Caki2 (cell line): ENCODE measurements at regions not wholly inside any gene's neighbourhood (a gene's known extent, or its start where the extent isn't known, plus 50 kb on each side); places are given as distances from the start of the nearest gene placed in this dataset.
"Not testable (repeated sequence)": the region's sequence is repeated elsewhere in the genome, so short reads cannot be mapped to it uniquely, and the experiment has no call there.

Experiments used
- DNase-seq: peaks from one replicate; pipeline ENCODE4 v3.0.0-alpha.2; 2015; ENCODE audit warnings: low read depth
- in situ Hi-C: cut with HindIII; loops from 2 replicates; pipeline ENCODE4 v1.10.0; 2016; ENCODE audit warnings: low sequenced_read_pairs, low pct_unique_long_range_greater_than_20kb, mixed read lengths

DNA sequence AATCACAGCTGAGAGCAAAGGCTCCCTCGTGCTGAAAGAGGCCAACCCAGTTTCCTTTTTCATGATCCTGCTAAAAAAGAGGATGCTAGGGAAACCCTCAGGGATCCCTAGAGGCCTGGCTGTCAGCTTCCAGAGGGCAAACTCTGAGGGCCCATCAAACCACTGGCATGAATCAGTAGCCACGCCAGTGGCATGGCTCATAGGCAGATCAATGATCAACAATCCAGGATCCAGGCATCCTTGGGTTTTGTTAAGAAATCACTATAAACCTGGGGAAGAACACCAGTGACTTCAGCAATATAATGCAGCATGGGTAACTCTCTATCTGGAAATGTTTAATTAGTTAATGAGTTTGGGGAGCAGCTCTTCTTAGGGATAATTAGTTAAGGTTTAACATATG is 286.5 kb downstream of the C1D start:
- DNase-seq, result no peak
- in situ Hi-C loops, result no loop called here

- no peak for DNase-seq
- in situ Hi-C loops, result no loop called here
Measured at GRCh38 chr2:67777010-67777409, 285.8 kb downstream of the C1D start.

GRCh38 chr2:67777836-67778429 is 284.9 kb downstream of the C1D start:
- in situ Hi-C loops, result no loop called here
- DNase-seq, result no peak

GRCh38 chr2:67780841-67781240 is 282.0 kb downstream of the C1D start:
- DNase-seq, in situ Hi-C loops: not testable (repeated sequence)

- in situ Hi-C loops, result no loop called here
- DNase-seq, result no peak
Measured at GRCh38 chr2:67782443-67782842, 280.4 kb downstream of the C1D start.

GRCh38 chr2:67783026-67783425 is 279.8 kb downstream of the C1D start:
- no peak for DNase-seq
- in situ Hi-C loops, result no loop called here

- in situ Hi-C loops, result no loop called here
- DNase-seq, result no peak
Measured at GRCh38 chr2:67790622-67791021, 272.2 kb downstream of the C1D start.

DNA sequence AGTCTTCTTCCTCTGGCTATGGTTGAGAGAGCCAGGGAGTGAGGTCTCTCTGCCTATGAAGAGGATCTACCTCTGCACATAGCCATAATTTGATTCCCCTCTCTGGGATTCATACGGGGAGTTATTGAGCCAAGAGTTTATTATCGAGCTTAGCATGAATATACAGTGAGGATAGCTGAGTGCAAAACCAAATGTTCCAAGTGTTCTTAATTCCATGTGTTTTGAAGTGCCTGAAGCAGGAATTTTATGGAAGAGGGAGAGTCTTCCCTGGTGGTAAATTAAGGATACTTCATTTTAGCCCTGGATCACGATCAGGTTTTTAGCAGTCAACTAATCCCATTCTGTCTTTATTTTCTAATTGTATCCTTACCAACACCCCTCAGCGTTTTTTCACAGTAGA is 270.6 kb downstream of the C1D start:
- in situ Hi-C loops, result no loop called here
- no peak for DNase-seq

DNA sequence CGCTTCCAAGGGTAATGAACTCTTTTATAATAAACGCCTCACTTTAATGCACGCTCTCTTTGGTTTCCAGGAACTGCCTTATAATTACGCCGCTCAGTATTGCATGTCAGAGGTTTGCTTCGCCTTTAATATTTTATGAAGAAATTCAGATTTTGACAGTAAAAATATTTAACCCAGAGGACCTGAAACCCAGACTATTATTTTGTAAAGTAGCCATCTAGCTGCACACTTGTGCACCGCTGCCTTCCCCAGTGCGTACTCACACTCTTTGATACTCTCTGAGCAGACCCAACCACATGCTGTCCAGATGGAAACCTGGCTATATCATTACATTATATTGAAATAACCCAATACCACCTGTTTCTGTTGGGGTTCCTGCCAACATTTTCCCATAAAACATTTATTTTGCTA is 270.1 kb downstream of the C1D start:
- DNase-seq, result no peak
- in situ Hi-C loops, result no loop called here

DNA sequence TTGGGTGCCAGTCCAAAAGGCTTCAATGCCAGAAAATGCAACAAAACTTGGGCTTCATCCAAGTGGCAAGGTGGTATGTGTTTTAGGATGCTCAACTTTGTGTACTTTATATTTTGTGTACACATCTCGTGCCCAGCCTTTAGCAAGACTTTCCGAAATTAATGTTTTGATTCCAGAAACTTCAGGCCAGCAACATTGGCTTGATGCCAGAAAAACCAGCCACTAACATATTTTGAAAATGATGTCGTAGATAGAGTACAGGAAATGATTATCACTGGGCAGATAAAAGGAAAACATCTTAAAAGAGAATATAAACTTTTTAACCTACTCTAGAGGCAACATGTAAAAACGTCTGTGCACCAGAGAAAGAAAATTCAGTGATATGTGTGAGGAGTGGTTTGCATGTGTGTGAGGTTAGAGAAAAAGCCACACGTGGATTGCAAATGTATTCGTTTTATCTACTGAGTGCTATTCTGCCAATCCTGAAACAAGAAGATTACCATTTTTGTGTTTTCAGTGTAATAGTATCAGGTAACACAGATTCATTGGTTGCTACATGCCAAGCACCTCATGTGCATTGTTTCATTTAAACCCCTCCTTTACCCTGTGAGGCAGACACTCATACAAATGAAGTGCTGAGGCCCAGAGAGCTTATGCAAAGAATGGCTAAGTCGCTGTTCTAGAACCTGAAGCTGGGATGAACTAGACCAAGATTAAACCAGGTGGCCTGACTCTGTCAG is 264.8 kb downstream of the C1D start:
- in situ Hi-C loops, result no loop called here
- no peak for DNase-seq

GRCh38 chr2:67798541-67799160 is 264.2 kb downstream of the C1D start:
- DNase-seq, result no peak
- in situ Hi-C loops, result no loop called here

DNA sequence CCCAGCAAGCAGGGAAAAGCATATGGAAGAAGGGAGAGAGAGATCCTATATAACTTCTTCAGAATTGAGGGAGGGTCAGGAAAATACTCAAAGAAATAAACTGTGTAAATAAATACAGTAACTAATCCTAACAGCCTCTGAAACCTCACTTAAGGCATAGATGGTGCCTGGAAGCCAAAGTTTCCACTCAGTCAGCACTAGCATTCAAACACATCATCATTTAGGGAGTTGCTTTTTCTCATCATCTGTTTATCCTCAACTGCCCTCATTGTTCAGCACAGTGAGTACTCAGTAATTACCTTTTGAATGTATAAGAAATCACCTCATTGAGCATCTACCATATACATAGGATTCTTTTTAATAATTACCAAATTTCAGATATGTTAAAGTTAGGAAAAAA is 262.9 kb downstream of the C1D start:
- no peak for DNase-seq
- in situ Hi-C loops, result no loop called here

DNA sequence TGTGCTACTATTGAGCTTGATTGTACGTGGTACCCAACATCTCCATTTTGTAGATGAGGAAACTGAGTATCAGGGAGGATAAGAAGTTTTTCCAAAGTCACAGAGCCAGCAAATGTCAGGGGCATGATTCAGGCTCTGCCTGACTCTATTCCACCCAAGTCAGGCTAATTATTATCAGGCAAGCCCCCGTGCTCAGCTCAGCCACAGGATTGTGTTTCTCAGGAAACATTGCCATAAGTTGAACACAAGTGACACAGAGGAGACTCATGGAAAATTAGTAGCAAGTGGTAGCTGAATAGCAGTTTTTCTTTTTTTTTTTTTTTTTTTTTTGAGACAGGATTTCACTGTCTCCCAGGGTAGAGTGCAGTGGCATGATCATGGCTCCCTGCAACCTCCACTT is 260.5 kb downstream of the C1D start:
- in situ Hi-C loops, result no loop called here
- no peak for DNase-seq

GRCh38 chr2:67802824-67803223 is 260.0 kb downstream of the C1D start:
- DNase-seq, result no peak
- in situ Hi-C loops, result no loop called here

DNA sequence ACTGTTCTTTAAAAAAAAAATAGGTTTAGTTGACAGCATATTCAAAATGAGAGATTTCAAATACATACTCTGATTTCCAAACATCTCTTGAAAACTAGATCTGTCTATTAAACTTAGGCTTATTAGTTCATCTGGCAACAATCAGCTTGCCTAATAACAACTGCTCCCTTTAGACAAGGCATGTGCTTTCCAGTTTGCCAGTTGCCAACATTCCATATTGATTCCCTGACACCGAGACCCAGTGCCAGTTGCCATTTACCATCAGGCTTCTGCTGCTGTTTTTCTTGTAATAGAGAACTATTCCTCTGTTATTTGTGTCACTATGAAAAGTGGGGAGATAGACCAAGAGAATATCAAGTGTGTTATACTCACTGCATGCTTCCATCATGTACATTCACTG is 256.0 kb downstream of the C1D start:
- no peak for DNase-seq
- in situ Hi-C loops, result no loop called here

DNA sequence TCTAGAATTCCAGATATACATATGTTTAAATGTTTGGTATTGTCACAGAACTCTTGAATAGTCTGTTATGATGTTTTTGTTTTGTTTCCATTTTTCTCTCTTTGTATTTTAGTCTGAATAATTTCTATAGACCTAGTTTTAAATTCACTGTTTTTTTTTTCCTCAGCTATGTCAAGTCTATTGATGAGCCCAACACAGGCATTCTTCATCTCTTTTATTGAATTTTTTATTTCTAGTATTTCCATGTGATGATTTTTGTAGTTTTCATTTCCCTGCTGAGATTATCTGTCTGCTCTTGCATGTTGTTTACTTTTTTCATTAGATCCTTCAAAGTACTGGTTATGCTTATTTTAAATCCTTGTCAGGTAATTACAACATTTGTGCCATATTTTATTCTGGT is 254.7 kb downstream of the C1D start:
- no peak for DNase-seq
- in situ Hi-C loops, result no loop called here

DNA sequence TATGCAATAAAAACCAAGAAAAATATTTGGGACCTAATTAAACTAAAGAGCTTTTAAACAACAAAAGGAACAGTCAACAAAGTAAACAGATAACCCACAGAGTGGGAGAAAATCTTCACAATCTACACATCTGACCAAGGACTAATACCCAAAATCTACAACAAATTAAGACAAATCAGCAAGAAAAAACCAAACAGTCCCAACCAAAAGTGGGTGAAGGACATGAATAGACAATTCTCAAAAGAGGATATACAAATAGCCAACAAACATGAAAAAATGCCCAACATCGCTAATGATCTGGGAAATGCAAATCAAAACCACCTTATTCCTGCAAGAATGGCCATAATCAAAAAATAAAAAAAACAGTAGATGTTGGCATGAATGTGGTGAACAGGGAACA is 250.1 kb downstream of the C1D start:
- no peak for DNase-seq
- in situ Hi-C loops, result no loop called here

GRCh38 chr2:67823726-67824125 is 239.1 kb downstream of the C1D start:
- in situ Hi-C loops, result no loop called here
- no peak for DNase-seq

GRCh38 chr2:67824186-67824585 is 238.6 kb downstream of the C1D start:
- in situ Hi-C loops, result no loop called here
- no peak for DNase-seq

DNA sequence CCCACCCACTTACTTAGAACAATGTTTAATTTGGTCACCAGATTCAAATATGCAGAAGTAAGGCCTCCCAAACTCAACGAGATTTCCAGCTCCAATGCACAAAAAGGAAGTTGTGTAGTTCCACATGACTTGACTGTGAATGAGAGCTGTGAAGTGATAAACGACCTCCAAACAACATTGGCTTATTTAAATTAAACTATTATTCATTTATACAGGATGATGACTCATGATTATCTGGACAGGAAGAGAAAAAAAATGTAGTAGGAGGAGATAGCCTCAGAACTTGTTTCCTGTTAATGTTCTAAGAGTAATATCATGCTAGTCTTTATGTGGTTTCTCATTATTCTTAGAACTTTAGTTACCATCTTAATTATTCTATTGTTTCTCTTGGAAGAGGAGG is 237.3 kb downstream of the C1D start:
- in situ Hi-C loops, result no loop called here
- peak; percentile 63 for DNase-seq
